ENCODE measurements at regions not wholly inside any gene's neighbourhood (a gene's known extent, or its start where the extent isn't known, plus 50 kb on each side); places are given as distances from the start of the nearest gene placed in this dataset.

GRCh38 chr10:52955337-52955736, 182.8 kb upstream of the MBL2 start:
- TF ChIP-seq CTCF (IDR thresholded peaks at IDR 0.05), result no peak
- no peak for TF ChIP-seq POLR2A (IDR thresholded peaks at IDR 0.05)

Data from heart left ventricle (tissue), 13 donors.